Myocyte (in vitro differentiated cells): ENCODE measurements at regions not wholly inside any gene's neighbourhood (a gene's known extent, or its start where the extent isn't known, plus 50 kb on each side); places are given as distances from the start of the nearest gene placed in this dataset.
"Not testable (repeated sequence)": the region's sequence is repeated elsewhere in the genome, so short reads cannot be mapped to it uniquely, and the experiment has no call there.

Experiments used
- DNase-seq: peaks from one replicate; pipeline ENCODE4 v3.0.0-alpha.2; 2012; ENCODE audit warnings: low read depth

DNA sequence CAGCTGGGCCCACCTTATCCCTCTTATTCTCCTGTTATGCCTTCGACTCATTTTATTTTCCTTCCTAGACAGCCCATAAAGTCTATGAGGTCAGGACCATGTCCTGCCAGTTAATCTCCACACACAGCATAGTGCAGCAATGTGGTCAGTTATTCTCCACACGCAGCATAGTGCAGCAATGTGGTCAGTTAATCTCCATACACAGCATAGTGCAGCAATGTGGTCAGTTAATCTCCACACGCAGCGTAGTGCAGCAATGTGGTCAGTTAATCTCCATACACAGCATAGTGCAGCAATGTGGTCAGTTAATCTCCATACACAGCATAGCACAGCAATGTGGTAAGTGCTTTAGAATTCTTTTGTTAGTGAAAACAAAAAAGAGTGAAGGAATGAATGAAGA, 77.8 kb downstream of the TEX36 start:
- peak; percentile 1 for DNase-seq

DNA sequence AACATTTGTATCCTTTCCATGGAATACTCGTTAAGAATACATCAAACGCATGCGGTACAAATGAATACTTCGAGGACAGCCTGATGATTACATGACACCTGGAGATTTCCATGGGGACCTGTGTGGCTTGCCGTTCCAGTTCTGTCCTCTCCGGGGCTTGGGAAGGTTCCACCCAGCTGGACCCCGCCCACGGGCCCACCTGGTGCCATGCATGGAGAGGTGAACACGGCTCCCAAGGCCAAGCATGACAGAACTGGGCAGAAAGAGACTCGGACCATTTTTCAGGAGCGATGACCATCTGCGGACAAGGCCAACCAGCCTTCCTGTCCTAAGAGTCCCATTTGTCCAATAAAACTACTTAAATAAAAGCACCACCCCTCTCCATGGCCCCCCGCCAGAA, 80.1 kb downstream of the TEX36 start:
- DNase-seq: no peak

GRCh38 chr10:125599194-125599593, 83.8 kb downstream of the TEX36 start:
- DNase-seq: no peak

GRCh38 chr10:125595911-125596310, 87.1 kb downstream of the TEX36 start:
- DNase-seq: no peak

DNA sequence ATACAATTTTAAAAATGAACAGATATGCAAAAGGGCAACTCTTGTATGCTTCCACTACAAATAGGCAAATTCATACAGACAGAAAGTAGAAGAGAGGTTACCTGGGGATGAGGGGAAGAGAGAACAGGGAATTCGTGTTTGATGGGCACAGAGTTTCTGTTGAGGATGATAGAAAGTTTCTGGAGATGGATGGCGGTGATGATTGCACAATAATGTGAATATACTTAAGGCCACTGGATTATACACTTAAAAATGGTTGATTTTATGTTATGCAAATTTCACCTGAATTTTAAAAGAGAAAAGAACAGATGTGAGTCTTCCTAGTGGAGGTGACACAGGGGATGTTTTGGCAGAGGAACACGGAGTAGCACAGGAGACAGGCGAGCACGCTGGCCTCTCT, 89.3 kb downstream of the TEX36 start:
- DNase-seq: no peak

DNA sequence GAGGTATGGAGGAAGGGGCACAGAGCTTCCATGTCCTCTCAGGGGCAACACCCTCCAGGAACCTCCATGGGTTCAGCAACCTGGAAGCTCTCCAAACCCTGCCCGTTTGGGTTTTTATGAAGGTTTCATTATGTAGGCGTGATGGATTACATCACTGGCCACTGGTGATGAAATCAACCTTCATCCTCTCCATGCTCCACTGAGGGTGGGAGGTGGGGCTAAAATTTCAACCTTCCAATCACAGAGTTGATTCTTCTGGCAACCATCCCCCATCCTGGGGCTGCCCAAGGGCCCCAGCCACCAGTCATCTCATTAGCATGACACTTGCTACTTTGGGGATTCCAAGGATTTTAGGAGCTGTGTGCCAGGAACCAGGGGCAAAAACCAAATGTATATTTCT, 90.1 kb downstream of the TEX36 start:
- no peak for DNase-seq

- DNase-seq: no peak
Measured at GRCh38 chr10:125591886-125592285, 91.1 kb downstream of the TEX36 start.

GRCh38 chr10:125588738-125589137, 94.2 kb downstream of the TEX36 start:
- not testable (repeated sequence) for DNase-seq

DNA sequence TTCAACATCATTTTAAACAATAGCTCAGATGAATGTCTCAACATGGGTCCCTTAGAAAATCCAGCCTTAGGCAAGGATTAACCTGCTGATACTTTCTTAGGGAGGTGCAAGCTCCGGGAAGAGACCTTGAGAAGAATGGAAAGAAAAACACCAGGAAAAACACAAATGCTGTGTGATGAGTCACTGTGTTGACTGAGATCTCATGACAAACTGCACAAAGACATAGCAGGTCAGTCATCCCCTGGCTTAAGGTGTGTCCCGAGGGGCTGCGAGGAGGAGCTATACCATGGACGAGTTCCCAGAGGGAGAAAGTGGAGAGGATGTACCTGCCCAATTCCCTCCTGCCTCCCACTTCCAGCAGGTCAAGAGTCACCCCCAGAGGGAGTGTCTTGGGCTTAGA, 98.0 kb downstream of the TEX36 start:
- no peak for DNase-seq

- DNase-seq: no peak
Measured at GRCh38 chr10:125578658-125579315, 104.2 kb downstream of the TEX36 start.

GRCh38 chr10:125575843-125576242, 107.1 kb downstream of the TEX36 start:
- DNase-seq: no peak

DNA sequence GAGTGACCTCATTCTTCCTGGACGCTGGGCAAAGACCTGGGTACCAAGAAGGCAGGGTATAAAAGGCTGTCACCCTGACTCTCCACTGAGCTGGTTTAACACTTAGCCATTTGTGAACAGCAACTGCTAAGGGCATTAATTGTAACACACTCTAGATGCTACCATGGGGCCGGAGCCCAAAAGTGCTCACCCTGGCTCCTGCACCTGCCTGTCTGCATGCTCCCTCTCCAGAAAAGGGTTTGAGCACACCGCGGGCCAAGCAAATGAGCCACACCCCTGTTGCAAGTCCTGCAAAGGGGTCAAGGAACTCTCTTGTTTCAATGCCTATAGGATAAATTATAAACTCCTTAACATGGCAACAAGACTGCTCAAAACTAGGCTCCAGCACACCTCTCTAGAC, 114.8 kb downstream of the TEX36 start:
- no peak for DNase-seq

- DNase-seq: no peak
Measured at GRCh38 chr10:125567529-125567928, 115.4 kb downstream of the TEX36 start.

GRCh38 chr10:125565046-125565445, 117.9 kb downstream of the TEX36 start:
- DNase-seq: no peak

GRCh38 chr10:125564570-125564969, 118.4 kb downstream of the TEX36 start:
- DNase-seq: no peak

DNA sequence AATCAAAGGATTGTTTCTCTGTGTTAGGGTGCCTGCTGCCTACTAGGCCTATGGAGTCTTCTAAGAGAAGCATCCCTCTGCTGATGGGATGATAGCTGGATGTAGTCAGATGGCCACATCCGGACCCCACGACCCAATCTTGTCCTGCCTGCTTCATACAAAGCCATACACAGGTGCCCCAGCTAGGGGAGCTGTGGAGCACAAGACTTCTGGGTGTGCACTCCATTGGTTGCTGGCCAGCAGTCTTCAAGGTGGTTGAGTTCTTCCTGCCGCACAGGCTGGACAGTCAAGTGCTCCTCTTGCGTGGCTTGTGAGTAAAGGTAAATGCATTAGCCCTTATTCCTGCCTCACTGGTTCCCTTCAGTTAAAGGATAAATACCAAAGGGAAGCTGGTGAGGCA, 120.2 kb downstream of the TEX36 start:
- no peak for DNase-seq

- no peak for DNase-seq
Measured at GRCh38 chr10:125560947-125561346, 122.0 kb downstream of the TEX36 start.

DNA sequence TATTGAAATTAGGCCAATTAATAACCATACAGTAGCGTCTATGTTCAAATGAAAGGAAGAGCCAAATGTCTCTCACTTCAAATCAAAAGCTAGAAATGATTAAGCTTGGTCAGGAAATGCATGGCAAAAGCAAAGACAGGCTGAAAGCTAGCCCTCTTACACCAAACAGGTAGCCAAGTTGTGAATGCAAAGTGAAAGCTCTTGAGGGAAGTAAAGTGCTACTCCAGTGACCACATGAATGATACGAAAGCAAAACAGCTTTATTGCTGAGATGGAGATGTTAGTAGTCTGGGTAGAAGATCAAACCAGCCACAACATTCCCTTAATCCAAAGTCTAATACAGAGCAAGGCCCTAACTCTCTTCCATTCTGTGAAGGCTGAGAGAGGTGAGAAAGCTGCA, 123.8 kb downstream of the TEX36 start:
- no peak for DNase-seq

GRCh38 chr10:125557801-125558505, 125.0 kb downstream of the TEX36 start:
- no peak for DNase-seq

DNA sequence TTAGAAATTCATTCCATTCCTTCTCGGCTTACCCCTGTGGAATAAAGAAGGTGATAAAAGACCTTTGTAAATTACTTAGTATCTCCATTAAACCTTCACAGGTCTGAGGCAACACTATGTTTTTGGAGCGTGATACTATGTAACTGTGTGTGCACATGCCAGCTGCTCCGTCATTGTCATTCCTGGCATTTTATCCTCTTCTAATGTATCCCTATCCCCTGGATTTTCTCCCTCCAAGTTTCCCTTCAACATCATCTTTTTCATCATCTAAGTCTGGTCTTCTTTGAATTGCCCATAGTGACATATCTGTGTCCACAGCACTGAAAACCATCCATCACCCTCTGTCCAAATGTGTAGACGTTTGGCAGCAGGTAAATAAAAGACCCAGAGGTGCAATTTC, 125.7 kb downstream of the TEX36 start:
- DNase-seq: no peak

- no peak for DNase-seq
Measured at GRCh38 chr10:125556882-125557281, 126.1 kb downstream of the TEX36 start.

- DNase-seq: no peak
Measured at GRCh38 chr10:125555743-125556142, 127.2 kb downstream of the TEX36 start.

GRCh38 chr10:125555267-125555666, 127.7 kb downstream of the TEX36 start:
- no peak for DNase-seq
